NCI-H2171 (cell line): ENCODE measurements at regions not wholly inside any gene's neighbourhood (a gene's known extent, or its start where the extent isn't known, plus 50 kb on each side); places are given as distances from the start of the nearest gene placed in this dataset.

Experiments used
- DNase-seq: peaks from one replicate; lab custom pipeline; 2025; lab: John Stamatoyannopoulos, UW

- DNase-seq, result no peak
Measured at GRCh38 chr2:236956031-236956618, 129.6 kb upstream of the COPS8 start.

DNA sequence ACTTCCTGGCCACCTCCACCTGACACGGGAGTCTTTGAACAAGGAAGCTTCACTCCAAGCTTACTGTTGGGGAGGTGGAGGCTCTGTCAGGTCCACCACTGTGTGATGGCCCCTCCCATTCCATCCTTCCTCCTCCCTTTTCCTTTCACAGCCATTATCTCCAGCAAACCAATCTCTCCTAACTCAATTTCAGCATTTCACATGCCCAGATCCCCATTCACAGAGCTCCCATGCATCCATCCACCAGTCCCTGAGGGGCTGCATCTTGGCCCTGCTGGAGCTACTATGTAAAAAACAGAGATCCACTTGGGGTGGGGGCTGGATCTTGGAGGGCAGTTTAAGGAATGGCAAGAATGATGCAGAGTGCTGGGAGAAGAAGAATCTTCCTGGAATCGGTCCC, 129.0 kb upstream of the COPS8 start:
- DNase-seq, result no peak

GRCh38 chr2:236959036-236959435, 126.7 kb upstream of the COPS8 start:
- DNase-seq, result no peak

DNA sequence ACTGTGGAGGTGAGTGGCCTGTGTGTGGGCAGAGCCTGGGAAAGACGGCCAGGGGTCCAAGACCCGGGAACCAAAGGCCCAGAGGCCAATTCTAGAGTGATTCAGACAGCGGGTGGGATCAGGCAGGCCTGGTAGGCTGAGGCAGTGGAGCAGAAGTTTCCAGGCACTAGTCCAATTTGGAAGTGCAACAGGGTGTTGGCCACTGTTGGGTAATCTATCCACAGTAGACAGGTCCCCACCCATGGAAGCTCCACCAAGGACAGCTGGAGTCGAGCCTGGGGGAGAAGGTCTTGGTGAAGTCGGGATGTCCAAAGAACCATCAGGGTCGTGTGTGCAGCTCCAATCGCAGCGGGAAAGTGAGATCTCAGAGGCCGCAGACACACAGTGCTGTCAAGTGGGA, 125.8 kb upstream of the COPS8 start:
- no peak for DNase-seq

- no peak for DNase-seq
Measured at GRCh38 chr2:236960531-236960930, 125.2 kb upstream of the COPS8 start.

DNA sequence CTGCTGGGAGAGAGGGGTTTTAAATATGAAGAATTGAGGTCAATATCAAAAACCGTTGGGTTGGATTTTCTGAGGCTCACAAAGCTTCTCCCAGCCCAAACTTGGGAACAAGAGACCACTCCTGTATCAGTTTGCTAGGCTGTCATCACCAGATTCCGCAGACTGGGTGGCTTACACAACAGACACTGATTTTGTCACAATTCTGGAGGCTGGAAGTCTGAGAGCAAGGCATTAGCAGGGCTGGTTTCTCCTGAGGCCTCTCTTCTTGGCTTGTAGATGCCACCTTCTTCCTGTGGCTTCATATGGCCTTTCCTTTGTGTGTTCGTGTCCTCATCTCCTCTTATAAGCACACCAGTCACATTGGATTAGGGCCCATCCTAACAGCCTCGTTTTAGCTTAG, 122.9 kb upstream of the COPS8 start:
- no peak for DNase-seq

DNA sequence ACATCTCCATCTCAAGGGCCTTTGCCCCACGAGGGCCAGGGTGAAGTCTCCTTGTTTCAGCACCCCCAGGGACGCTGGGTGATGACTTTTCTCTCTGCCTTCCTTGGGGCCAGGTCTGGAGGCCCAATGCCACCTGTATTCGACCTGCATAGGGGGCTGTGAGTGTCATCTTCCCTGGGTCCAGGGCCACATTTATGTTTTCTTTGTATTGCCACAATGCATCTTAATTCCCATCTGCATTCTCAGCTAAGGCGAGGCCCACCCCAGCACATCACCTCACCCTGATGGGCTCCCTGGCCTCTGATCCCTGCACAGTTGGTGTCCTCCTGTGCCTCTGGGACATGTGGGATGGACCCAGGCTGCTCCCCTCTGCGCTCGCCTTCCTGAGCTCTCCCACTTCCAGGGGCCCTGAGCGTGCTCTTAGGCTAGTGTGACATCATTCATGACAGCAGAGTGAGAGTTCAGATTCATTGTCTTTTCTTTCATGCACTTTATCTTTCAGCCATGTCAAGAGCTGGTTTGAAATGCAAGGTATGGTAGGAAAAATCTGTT, 122.0 kb upstream of the COPS8 start:
- no peak for DNase-seq

DNA sequence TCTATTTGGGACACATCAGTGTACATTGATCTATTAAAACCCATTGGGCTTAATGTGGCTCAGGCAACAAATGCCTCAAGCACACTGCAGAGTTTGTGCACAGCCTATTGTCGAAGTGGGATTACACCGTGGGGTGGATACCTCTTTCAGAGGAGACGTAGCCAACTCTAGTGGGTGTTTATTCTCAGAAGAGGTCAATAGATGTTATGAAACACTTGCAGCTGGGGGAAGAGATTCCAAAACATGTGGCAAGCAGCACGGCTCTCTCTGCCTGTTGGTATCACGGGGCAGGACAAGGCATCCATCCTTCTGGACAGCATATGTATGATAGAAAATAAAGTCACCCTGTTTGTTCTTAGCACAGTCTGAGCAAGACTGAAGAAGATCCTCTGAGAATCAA, 121.4 kb upstream of the COPS8 start:
- DNase-seq, result no peak

GRCh38 chr2:236965021-236965840, 120.5 kb upstream of the COPS8 start:
- no peak for DNase-seq

DNA sequence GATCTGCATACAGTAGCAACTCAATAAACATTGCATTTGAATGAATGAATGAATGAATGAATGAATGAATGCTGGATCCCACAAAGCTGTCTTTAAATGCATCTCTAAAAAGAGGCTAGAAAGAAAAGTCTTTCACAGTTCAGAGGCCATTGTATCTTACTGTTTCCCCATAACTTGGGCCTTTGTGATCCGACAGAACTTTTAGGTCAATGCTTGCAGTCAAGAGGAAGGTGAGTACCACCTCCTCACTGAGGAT, 119.9 kb upstream of the COPS8 start:
- no peak for DNase-seq

DNA sequence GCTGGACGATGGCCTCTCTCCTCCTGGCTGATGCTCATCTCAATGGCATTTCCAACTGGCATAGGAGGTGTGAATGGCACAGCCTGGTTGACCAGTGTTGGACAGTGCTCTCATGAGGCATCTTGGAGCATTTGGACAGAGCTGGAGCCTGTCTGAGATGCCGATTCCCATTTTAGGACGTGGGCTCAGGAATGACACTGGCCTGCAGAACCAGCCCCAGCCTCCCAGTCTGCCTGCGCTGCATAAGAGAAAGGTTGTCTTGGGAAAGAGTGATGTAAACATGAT, 118.2 kb upstream of the COPS8 start:
- DNase-seq, result no peak

GRCh38 chr2:236968101-236968879, 117.4 kb upstream of the COPS8 start:
- no peak for DNase-seq

GRCh38 chr2:236968880-236969534, 116.7 kb upstream of the COPS8 start:
- DNase-seq, result peak; percentile 47

DNA sequence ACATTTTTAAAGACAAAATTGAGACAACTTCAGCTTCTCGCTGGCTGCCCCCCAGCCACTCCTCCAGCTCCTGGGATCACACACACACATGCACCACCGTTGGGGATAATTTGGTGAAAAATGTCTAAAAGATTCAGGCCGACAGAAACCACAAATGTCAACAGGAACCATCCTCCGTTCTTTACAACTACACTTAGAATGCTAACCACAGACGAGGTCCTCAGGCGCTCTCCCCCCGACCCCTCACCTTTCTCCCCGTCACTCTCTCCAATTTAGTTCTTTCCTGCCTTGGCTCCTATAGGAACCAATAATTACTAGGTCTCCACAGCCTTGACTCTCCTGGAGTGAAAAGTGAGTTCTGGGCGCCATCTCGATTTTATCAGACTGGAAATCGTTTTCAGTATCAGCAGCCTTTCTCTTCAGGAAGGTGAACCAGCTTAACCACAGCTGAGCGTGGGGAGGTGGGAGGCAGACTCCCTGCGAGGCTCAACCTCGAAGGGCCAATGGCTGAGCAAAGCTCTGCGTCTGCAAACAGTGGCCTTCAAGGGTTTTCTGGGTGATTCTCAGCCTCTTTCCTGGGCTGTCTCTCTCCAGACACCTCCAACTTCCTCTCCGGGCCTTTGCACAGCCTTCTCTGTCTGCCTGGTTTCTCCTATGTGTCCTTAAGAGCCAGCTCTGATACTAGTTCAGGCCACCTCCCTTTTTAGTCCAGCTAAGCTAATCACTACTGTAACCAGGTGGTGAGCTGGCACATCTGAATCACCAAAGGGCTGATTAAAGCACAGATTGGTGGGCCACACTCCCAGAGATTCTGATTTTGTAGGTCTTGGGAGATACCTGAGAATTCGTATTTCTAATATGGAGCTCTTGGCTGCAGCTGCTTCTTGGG, 115.7 kb upstream of the COPS8 start:
- no peak for DNase-seq

DNA sequence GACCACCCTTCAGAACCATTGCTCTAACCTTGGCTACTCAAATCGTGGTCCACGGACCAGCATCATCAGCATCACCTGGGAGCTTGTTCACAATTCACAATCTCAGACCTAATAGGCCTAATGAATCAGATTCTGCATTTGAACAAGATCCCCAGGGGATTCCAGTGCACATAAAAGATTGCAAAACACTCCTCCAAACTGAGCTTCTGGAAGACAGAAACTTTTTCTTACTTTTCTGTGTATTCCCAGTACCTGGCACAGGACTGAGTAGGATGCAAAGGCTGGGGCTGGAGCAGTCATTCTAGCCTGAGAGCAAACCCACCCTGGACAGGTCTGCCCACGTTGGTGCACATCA, 115.1 kb upstream of the COPS8 start:
- no peak for DNase-seq

DNA sequence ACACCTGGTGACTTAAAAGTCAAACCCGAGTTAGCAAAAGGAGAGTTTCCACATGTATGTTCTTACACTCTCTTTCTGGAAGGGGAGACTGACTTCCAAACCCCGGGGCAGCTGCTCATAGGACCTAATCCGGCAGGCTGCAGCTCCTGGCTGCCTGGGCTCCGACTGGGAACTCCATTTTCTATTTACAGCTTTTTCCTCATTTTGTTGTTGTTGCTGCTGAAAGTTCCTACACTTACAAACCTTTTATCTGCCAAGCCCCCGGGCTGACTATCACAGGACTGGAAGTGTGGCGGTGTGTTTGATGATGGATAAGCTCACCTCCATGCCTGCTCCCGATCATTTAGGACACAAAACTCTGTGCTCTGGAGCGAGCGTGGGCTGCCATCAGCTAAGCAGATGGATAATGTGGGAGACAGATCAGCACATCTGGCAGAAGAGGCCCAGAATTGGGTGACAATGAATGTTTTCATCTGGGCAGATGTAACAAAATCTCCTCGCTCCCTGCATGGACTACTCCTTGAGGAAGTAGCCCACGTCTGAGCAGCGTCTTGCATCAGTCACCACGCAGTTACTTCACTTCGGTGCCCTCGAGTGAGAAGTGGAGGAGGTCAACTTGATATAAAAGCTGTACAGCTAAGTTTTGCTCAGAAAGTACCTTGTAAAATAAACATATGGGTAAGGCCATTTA, 114.4 kb upstream of the COPS8 start:
- no peak for DNase-seq

GRCh38 chr2:236971919-236972381, 113.7 kb upstream of the COPS8 start:
- DNase-seq, result no peak

GRCh38 chr2:236972491-236973342, 113.0 kb upstream of the COPS8 start:
- DNase-seq, result peak; percentile 19

- no peak for DNase-seq
Measured at GRCh38 chr2:236973343-236973980, 112.2 kb upstream of the COPS8 start.

GRCh38 chr2:236974148-236974547, 111.5 kb upstream of the COPS8 start:
- DNase-seq, result no peak
